Lower leg skin (tissue), 3 donors: ENCODE measurements at regions not wholly inside any gene's neighbourhood (a gene's known extent, or its start where the extent isn't known, plus 50 kb on each side); places are given as distances from the start of the nearest gene placed in this dataset.

Experiments
- POLR2A ChIP-seq, 2 donors: fragments of 450-650 bp; IDR thresholded peaks; one replicate each; pipeline ENCODE4 v1.6.1; 2016 to 2017; ENCODE audit warnings: antibody characterized with exemption in 2 of 2, mild to moderate bottlenecking in 1 of 2, moderate library complexity in 1 of 2
- TF ChIP-seq, protein P1 (sequence below), 3 donors: fragments of 450-650 bp; IDR thresholded peaks; one replicate each; pipeline ENCODE4 v1.5.1; 2016; ENCODE audit warnings: antibody characterized with exemption in 3 of 3, mild to moderate bottlenecking in 3 of 3, moderate library complexity in 2 of 3

- TF ChIP-seq, protein P1, sequence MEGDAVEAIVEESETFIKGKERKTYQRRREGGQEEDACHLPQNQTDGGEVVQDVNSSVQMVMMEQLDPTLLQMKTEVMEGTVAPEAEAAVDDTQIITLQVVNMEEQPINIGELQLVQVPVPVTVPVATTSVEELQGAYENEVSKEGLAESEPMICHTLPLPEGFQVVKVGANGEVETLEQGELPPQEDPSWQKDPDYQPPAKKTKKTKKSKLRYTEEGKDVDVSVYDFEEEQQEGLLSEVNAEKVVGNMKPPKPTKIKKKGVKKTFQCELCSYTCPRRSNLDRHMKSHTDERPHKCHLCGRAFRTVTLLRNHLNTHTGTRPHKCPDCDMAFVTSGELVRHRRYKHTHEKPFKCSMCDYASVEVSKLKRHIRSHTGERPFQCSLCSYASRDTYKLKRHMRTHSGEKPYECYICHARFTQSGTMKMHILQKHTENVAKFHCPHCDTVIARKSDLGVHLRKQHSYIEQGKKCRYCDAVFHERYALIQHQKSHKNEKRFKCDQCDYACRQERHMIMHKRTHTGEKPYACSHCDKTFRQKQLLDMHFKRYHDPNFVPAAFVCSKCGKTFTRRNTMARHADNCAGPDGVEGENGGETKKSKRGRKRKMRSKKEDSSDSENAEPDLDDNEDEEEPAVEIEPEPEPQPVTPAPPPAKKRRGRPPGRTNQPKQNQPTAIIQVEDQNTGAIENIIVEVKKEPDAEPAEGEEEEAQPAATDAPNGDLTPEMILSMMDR (IDR thresholded peaks at IDR 0.05), result no peak
- no peak for TF ChIP-seq POLR2A (IDR thresholded peaks at IDR 0.05)
Observed at GRCh38 chr4:17398035-17398434, 113.9 kb downstream of the QDPR start.
